Tibial artery (tissue), 4 donors: ENCODE measurements at regions not wholly inside any gene's neighbourhood (a gene's known extent, or its start where the extent isn't known, plus 50 kb on each side); places are given as distances from the start of the nearest gene placed in this dataset.

ENCODE experiments used
- DNase-seq, 2 donors: peaks; one replicate each; pipeline ENCODE4 v3.0.0-alpha.2; 2019
- H3K27ac ChIP-seq, 2 donors: fragments of 200-600 bp; sonication (generic) in 1 of 2; 1 replicate in 1 of 2; 2 replicates in 1 of 2; pipeline ENCODE4 v1.5.1; 2018 to 2019; ENCODE audit warnings: mild to moderate bottlenecking in 1 of 2
- H3K27me3 ChIP-seq, 2 donors: fragments of 200-600 bp; sonication (generic) in 1 of 2; one replicate each; pipeline versions ENCODE4 v1.5.1 to v1.6.0; 2016 to 2019
- H3K36me3 ChIP-seq, 3 donors: fragments of 200-600 bp; sonication (generic) in 2 of 3; one replicate each; pipeline ENCODE4 v1.5.1; 2016 to 2019; ENCODE audit warnings: mild to moderate bottlenecking in 2 of 3
- H3K4me1 ChIP-seq, 4 donors: fragments of 200-600 bp; sonication (generic) in 2 of 4; 1 replicate in 3 of 4; 2 replicates in 1 of 4; pipeline ENCODE4 v1.5.1; 2016 to 2019
- H3K4me3 ChIP-seq, 2 donors: fragments of 200-600 bp; sonication (generic) in 1 of 2; 1 replicate in 1 of 2; 2 replicates in 1 of 2; pipeline ENCODE4 v1.5.1; 2018 to 2019; ENCODE audit warnings: mild to moderate bottlenecking in 2 of 2
- H3K9me3 ChIP-seq, 3 donors: fragments of 200-600 bp; sonication (generic) in 1 of 3; one replicate each; pipeline ENCODE4 v1.5.1; 2016 to 2019
- intact Hi-C: fragments of 100-400 bp; cut with DNase I; formaldehyde crosslinking; loops from one replicate; pipeline ENCODE4 v1.15.0; 2023; ENCODE audit warnings: low total_unique reads
- TF ChIP-seq, protein P1 (sequence below), 2 experiments: fragments of 200-600 bp in 1 of 2; fragments of 450-650 bp in 1 of 2; IDR thresholded peaks; one replicate each; pipeline ENCODE4 v1.5.1; 2017 to 2019; ENCODE audit warnings: antibody characterized with exemption in 2 of 2, mild to moderate bottlenecking in 1 of 2, moderate library complexity in 1 of 2

DNA sequence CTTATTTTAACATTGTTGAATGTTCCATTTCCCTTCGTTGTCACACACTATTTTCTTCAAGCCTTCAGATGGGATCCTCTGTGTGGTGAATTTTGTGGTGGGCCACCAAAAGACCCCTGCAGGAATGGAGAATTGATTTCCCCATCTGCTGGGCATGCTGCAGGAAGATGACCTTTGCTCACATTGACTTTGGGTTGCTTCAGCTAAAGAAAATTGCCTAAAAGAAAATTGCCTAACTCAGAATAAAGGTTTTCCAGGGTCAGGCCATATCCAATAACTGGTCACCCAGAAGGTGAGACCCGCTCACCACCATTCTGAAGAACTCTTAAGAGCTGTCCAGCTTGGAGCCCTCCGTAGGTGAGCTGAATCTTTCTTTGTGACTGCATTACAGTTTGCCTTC lies 192.5 kb downstream of the CDH7 start:
- DNase-seq = no peak
- no peaks in the 10 kb centered on the region for H3K36me3 ChIP-seq
- no peaks in the 10 kb centered on the region for H3K9me3 ChIP-seq
- TF ChIP-seq, protein P1, sequence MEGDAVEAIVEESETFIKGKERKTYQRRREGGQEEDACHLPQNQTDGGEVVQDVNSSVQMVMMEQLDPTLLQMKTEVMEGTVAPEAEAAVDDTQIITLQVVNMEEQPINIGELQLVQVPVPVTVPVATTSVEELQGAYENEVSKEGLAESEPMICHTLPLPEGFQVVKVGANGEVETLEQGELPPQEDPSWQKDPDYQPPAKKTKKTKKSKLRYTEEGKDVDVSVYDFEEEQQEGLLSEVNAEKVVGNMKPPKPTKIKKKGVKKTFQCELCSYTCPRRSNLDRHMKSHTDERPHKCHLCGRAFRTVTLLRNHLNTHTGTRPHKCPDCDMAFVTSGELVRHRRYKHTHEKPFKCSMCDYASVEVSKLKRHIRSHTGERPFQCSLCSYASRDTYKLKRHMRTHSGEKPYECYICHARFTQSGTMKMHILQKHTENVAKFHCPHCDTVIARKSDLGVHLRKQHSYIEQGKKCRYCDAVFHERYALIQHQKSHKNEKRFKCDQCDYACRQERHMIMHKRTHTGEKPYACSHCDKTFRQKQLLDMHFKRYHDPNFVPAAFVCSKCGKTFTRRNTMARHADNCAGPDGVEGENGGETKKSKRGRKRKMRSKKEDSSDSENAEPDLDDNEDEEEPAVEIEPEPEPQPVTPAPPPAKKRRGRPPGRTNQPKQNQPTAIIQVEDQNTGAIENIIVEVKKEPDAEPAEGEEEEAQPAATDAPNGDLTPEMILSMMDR (IDR thresholded peaks at IDR 0.05) = no peak
- intact Hi-C loops = loop anchor here (5.0 kb wide), 1 partner anchor 49 kb away; no protein-coding TSS in a partner anchor
- no peaks in the 10 kb centered on the region for H3K27me3 ChIP-seq
- no peak overlapping the region for H3K27ac ChIP-seq
- no peaks in the 10 kb centered on the region for H3K4me1 ChIP-seq
- no peak overlapping the region for H3K4me3 ChIP-seq

DNA sequence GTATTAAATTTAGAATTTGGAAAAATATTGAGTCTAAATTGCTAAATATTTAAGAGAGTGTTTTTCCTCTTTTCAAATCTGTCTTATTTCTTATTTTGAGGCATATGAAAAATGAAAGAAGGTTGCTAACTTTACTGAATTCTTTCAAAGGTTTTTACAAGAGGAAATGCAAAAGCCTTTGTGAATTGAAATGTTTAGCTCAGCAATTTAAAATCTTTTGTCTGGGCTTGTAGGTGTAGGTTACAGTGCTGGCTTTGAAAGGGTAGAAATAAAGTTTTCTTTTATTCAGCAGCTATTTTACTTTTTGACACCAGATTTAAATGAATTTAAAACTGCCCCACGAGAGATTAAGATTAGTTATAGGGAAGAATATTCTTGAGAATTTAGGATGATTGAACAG lies 192.0 kb downstream of the CDH7 start:
- TF ChIP-seq, protein P1 (IDR thresholded peaks at IDR 0.05) = no peak
- intact Hi-C loops = loop anchor here (5.0 kb wide), 1 partner anchor 49 kb away; no protein-coding TSS in a partner anchor
- Histone ChIP-seq H3K36me3 (no peaks in the 10 kb centered on the region), H3K27me3 (no peaks in the 10 kb centered on the region), H3K9me3 (no peaks in the 10 kb centered on the region), H3K4me3 (no peak overlapping the region), H3K4me1 (no peaks in the 10 kb centered on the region), H3K27ac (no peak overlapping the region)
- no peak for DNase-seq

DNA sequence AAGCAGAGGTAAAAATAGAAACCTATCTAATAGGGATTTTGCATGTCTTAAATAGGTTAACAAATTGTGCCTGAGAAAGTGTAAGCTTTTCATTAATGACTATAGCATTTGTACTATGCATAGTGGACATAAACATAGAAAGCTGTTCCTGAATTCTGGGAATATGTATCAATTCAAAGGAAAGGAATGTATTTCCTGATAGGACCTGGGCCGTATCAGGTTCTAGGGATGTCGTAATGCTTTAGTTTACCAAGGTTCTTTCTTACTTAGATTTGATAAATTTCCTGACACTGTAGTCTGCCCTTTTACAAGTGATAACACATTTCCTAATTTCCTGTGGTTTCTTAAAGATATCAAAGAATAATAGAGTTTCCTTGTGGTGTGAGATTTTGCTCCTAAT lies 191.3 kb downstream of the CDH7 start:
- Histone ChIP-seq H3K27ac (no peak overlapping the region), H3K27me3 (no peaks in the 10 kb centered on the region), H3K4me1 (no peaks in the 10 kb centered on the region), H3K9me3 (no peaks in the 10 kb centered on the region), H3K4me3 (no peak overlapping the region), H3K36me3 (no peaks in the 10 kb centered on the region)
- intact Hi-C loops = loop anchor here (5.0 kb wide), 1 partner anchor 50 kb away; no protein-coding TSS in a partner anchor
- DNase-seq = no peak
- TF ChIP-seq, protein P1 (IDR thresholded peaks at IDR 0.05) = no peak

DNA sequence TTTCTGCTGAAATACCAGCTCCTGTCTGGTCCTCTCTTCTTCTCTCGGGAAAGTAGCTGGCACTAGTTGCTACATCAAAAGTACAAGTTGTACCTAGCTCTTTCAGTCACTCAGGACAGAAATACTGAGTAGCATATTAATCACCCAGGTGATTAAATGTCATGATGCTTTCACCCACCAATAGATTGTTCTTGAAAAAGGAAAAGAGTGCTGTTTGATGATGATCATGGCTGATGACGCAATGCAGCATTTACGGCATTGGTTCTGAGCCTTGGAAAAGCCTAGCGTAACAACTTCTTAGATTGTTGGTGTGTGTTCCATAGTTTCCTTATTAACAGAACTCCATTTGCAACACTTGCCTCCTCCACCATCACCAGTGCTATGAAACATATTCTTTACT lies 190.7 kb downstream of the CDH7 start:
- Histone ChIP-seq H3K4me3 (no peak overlapping the region), H3K9me3 (no peaks in the 10 kb centered on the region), H3K36me3 (no peaks in the 10 kb centered on the region), H3K4me1 (no peaks in the 10 kb centered on the region), H3K27me3 (no peaks in the 10 kb centered on the region), H3K27ac (no peak overlapping the region)
- intact Hi-C loops = loop anchor here (5.0 kb wide), 1 partner anchor 51 kb away; no protein-coding TSS in a partner anchor
- no peak for DNase-seq
- TF ChIP-seq, protein P1 (IDR thresholded peaks at IDR 0.05) = no peak
